ENCODE measurements at regions not wholly inside any gene's neighbourhood (a gene's known extent, or its start where the extent isn't known, plus 50 kb on each side); places are given as distances from the start of the nearest gene placed in this dataset.

DNA sequence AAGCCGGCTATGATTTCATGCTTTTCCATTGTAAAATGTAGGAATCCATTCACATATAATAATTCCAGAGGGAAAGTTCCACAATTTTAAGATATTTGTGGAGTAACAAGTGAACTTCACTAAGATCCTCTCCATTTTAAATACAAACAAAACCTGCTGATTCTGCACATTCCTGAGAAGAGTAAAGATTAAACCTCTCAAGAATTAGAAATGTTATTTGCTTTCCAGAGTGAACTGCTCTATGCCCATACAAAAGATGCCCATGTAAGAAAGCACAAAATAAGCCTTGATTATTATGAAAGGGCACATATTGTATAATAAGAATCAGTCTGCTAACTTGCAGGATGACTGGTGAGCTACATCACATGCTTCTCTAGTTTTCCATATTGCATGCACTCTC lies 241.5 kb downstream of the COX18 start:
- H3K27me3 ChIP-seq (ENCODE audit: control insufficient read depth in 4 of 4, insufficient read depth in 4 of 4, low read length in 3 of 4), result no peaks in the 10 kb centered on the region
- WGBS, result 79% methylated on average over 1 of the region's 1 CpG
- TF ChIP-seq YY1 (IDR thresholded peaks at IDR 0.05) (no peak), TAF1 (conservative IDR thresholded peaks at IDR 0.05) (no peak), FOXA2 (IDR thresholded peaks at IDR 0.05) (no peak), FOXA1 (IDR thresholded peaks at IDR 0.05) (no peak), RXRA (IDR thresholded peaks at IDR 0.05) (no peak), EGR1 (IDR thresholded peaks at IDR 0.05; ENCODE audit: low read depth in 2 of 2) (no peak), HNF4G (IDR thresholded peaks at IDR 0.05) (no peak), NR2F2 (IDR thresholded peaks at IDR 0.05) (no peak)
- TF ChIP-seq, protein P1, sequence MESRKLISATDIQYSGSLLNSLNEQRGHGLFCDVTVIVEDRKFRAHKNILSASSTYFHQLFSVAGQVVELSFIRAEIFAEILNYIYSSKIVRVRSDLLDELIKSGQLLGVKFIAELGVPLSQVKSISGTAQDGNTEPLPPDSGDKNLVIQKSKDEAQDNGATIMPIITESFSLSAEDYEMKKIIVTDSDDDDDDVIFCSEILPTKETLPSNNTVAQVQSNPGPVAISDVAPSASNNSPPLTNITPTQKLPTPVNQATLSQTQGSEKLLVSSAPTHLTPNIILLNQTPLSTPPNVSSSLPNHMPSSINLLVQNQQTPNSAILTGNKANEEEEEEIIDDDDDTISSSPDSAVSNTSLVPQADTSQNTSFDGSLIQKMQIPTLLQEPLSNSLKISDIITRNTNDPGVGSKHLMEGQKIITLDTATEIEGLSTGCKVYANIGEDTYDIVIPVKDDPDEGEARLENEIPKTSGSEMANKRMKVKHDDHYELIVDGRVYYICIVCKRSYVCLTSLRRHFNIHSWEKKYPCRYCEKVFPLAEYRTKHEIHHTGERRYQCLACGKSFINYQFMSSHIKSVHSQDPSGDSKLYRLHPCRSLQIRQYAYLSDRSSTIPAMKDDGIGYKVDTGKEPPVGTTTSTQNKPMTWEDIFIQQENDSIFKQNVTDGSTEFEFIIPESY (IDR thresholded peaks at IDR 0.05), result no peak
- TF ChIP-seq, protein P2, sequence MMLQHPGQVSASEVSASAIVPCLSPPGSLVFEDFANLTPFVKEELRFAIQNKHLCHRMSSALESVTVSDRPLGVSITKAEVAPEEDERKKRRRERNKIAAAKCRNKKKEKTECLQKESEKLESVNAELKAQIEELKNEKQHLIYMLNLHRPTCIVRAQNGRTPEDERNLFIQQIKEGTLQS (IDR thresholded peaks at IDR 0.05), result no peak
- TF ChIP-seq, protein P3, sequence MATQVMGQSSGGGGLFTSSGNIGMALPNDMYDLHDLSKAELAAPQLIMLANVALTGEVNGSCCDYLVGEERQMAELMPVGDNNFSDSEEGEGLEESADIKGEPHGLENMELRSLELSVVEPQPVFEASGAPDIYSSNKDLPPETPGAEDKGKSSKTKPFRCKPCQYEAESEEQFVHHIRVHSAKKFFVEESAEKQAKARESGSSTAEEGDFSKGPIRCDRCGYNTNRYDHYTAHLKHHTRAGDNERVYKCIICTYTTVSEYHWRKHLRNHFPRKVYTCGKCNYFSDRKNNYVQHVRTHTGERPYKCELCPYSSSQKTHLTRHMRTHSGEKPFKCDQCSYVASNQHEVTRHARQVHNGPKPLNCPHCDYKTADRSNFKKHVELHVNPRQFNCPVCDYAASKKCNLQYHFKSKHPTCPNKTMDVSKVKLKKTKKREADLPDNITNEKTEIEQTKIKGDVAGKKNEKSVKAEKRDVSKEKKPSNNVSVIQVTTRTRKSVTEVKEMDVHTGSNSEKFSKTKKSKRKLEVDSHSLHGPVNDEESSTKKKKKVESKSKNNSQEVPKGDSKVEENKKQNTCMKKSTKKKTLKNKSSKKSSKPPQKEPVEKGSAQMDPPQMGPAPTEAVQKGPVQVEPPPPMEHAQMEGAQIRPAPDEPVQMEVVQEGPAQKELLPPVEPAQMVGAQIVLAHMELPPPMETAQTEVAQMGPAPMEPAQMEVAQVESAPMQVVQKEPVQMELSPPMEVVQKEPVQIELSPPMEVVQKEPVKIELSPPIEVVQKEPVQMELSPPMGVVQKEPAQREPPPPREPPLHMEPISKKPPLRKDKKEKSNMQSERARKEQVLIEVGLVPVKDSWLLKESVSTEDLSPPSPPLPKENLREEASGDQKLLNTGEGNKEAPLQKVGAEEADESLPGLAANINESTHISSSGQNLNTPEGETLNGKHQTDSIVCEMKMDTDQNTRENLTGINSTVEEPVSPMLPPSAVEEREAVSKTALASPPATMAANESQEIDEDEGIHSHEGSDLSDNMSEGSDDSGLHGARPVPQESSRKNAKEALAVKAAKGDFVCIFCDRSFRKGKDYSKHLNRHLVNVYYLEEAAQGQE (IDR thresholded peaks at IDR 0.05), result no peak
- no peak overlapping the region for H3K4me3 ChIP-seq (ENCODE audit: low read depth in 1 of 3, low read length in 3 of 3)
- DNase-seq (ENCODE audit: low spot score), result no peak
- H3K36me3 ChIP-seq (ENCODE audit: control insufficient read depth in 4 of 4, insufficient read depth in 3 of 4, low read depth in 1 of 4, low read length in 3 of 4), result no peaks in the 10 kb centered on the region
- peaks cover 0 to under 1% (median 0%) of the 10 kb centered on the region in 4 donors for H3K9me3 ChIP-seq (ENCODE audit: control insufficient read depth in 4 of 4, low read length in 3 of 4)
- H3K27ac ChIP-seq (ENCODE audit: low read depth in 1 of 2, low read length in 2 of 2), result no peak overlapping the region
- H3K4me1 ChIP-seq (ENCODE audit: control insufficient read depth in 4 of 4, insufficient read depth in 4 of 4, low read length in 3 of 4), result no peaks in the 10 kb centered on the region
- H3K9ac ChIP-seq (ENCODE audit: low read depth in 1 of 2, low read length in 2 of 2), result no peak overlapping the region

DNA sequence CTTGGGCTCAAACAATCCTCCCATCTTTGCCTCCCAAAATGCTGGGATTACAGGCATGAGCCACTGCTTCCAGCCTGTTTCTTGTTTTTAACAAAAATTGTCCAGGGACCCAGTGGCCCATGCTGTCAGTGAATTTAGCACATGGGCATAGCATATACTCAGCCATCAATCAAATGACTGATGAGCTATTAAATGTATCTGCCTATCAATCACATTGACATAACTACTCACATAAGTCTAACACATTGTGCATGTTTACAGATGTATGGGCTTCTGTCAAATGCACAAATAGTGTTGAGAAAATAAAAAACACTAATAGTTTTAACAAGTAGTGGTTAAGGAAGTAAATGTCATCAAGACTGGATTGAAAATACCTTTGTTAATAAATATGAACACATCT lies 249.4 kb downstream of the COX18 start:
- DNase-seq (ENCODE audit: low spot score), result no peak
- no peaks in the 10 kb centered on the region for H3K9me3 ChIP-seq (ENCODE audit: control insufficient read depth in 4 of 4, low read length in 3 of 4)
- no peaks in the 10 kb centered on the region for H3K36me3 ChIP-seq (ENCODE audit: control insufficient read depth in 4 of 4, insufficient read depth in 3 of 4, low read depth in 1 of 4, low read length in 3 of 4)
- TF ChIP-seq, protein P4, sequence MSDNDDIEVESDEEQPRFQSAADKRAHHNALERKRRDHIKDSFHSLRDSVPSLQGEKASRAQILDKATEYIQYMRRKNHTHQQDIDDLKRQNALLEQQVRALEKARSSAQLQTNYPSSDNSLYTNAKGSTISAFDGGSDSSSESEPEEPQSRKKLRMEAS (IDR thresholded peaks at IDR 0.05), result no peak
- no peaks in the 10 kb centered on the region for H3K4me1 ChIP-seq (ENCODE audit: control insufficient read depth in 4 of 4, insufficient read depth in 4 of 4, low read length in 3 of 4)
- no peaks in the 10 kb centered on the region for H3K27me3 ChIP-seq (ENCODE audit: control insufficient read depth in 4 of 4, insufficient read depth in 4 of 4, low read length in 3 of 4)
- no peak overlapping the region for H3K27ac ChIP-seq (ENCODE audit: low read depth in 1 of 2, low read length in 2 of 2)
- no peak overlapping the region for H3K4me3 ChIP-seq (ENCODE audit: low read depth in 1 of 3, low read length in 3 of 3)
- H3K9ac ChIP-seq (ENCODE audit: low read depth in 1 of 2, low read length in 2 of 2), result no peak overlapping the region

DNA sequence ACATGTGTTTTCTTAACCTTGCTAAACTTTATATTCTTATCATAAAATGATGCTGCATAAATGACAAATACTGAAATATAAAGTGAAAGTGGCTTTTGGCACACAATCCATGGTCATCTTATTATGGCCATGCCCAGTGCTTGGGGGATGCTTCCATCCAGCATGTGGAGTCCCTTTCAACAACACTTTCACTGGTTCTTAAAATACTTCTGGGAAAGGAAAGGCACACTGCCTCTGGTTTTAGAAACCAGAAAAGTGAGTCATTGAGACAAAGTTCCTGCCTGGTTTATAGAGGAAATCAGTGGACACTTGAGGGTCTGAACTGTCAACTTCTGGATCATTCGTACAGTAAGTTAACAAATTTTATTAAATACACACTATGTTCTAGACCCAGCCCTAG lies 248.0 kb upstream of the ADAMTS3 start:
- Histone ChIP-seq H3K36me3 (ENCODE audit: control insufficient read depth in 4 of 4, insufficient read depth in 3 of 4, low read depth in 1 of 4, low read length in 3 of 4) (no peaks in the 10 kb centered on the region), H3K4me1 (ENCODE audit: control insufficient read depth in 4 of 4, insufficient read depth in 4 of 4, low read length in 3 of 4) (no peaks in the 10 kb centered on the region), H3K27ac (ENCODE audit: low read depth in 1 of 2, low read length in 2 of 2) (no peak overlapping the region), H3K9me3 (ENCODE audit: control insufficient read depth in 4 of 4, low read length in 3 of 4) (no peaks in the 10 kb centered on the region), H3K9ac (ENCODE audit: low read depth in 1 of 2, low read length in 2 of 2) (no peak overlapping the region), H3K4me3 (ENCODE audit: low read depth in 1 of 3, low read length in 3 of 3) (no peak overlapping the region), H3K27me3 (ENCODE audit: control insufficient read depth in 4 of 4, insufficient read depth in 4 of 4, low read length in 3 of 4) (no peaks in the 10 kb centered on the region)
- WGBS, result 68% methylated on average over 1 of the region's 1 CpG
- no peak for DNase-seq (ENCODE audit: low spot score)
- TF ChIP-seq HNF4A (conservative IDR thresholded peaks at IDR 0.05) (no peak), SP1 (IDR thresholded peaks at IDR 0.05) (no peak), RAD21 (IDR thresholded peaks at IDR 0.05) (no peak), GABPA (IDR thresholded peaks at IDR 0.05 in 1 of 2, conservative IDR thresholded peaks at IDR 0.05 in 1 of 2) (no peak), JUND (IDR thresholded peaks at IDR 0.05) (no peak), FOXA1 (IDR thresholded peaks at IDR 0.05) (no peak), FOXA2 (IDR thresholded peaks at IDR 0.05) (no peak), TAF1 (conservative IDR thresholded peaks at IDR 0.05) (no peak), YY1 (IDR thresholded peaks at IDR 0.05) (no peak)
- TF ChIP-seq, protein P4 (IDR thresholded peaks at IDR 0.05), result no peak
- TF ChIP-seq, protein P1 (IDR thresholded peaks at IDR 0.05), result no peak
- TF ChIP-seq, protein P3 (IDR thresholded peaks at IDR 0.05), result no peak
